Activated CD4-positive, CD25-positive, alpha-beta regulatory T cell treated with anti-CD3 and anti-CD28 coated beads, Interleukin-2, amount 50 U/mL, for 72 hours (primary cell): ENCODE measurements at regions not wholly inside any gene's neighbourhood (a gene's known extent, or its start where the extent isn't known, plus 50 kb on each side); places are given as distances from the start of the nearest gene placed in this dataset.

Experiments used
- DNase-seq: peaks from one replicate; pipeline ENCODE4 v3.0.0; 2021

- DNase-seq: no peak
Observed at GRCh38 chr19:31903979-31904378, 441.4 kb upstream of the ZNF507 start.

- DNase-seq: no peak
Observed at GRCh38 chr19:31906111-31906871, 439.1 kb upstream of the ZNF507 start.

GRCh38 chr19:31907661-31908060 lies 437.7 kb upstream of the ZNF507 start:
- DNase-seq: no peak

GRCh38 chr19:31908080-31908479 lies 437.3 kb upstream of the ZNF507 start:
- no peak for DNase-seq

- no peak for DNase-seq
Observed at GRCh38 chr19:31908496-31909225, 436.7 kb upstream of the ZNF507 start.

- DNase-seq: no peak
Observed at GRCh38 chr19:31910224-31910623, 435.2 kb upstream of the ZNF507 start.

GRCh38 chr19:31911577-31911976 lies 433.8 kb upstream of the ZNF507 start:
- DNase-seq: no peak

GRCh38 chr19:31913103-31913661 lies 432.2 kb upstream of the ZNF507 start:
- no peak for DNase-seq

GRCh38 chr19:31930401-31930800 lies 415.0 kb upstream of the ZNF507 start:
- DNase-seq: no peak

GRCh38 chr19:31937983-31938382 lies 407.4 kb upstream of the ZNF507 start:
- no peak for DNase-seq

GRCh38 chr19:31938675-31939074 lies 406.7 kb upstream of the ZNF507 start:
- no peak for DNase-seq

GRCh38 chr19:31940396-31940795 lies 405.0 kb upstream of the ZNF507 start:
- DNase-seq: no peak

GRCh38 chr19:31943191-31943661 lies 402.2 kb upstream of the ZNF507 start:
- DNase-seq: no peak

GRCh38 chr19:31943778-31944177 lies 401.6 kb upstream of the ZNF507 start:
- DNase-seq: no peak

- DNase-seq: no peak
Observed at GRCh38 chr19:31944326-31944725, 401.1 kb upstream of the ZNF507 start.

GRCh38 chr19:31946491-31946890 lies 398.9 kb upstream of the ZNF507 start:
- DNase-seq: no peak

- DNase-seq: no peak
Observed at GRCh38 chr19:31947436-31948115, 397.8 kb upstream of the ZNF507 start.

- no peak for DNase-seq
Observed at GRCh38 chr19:31952693-31953092, 392.7 kb upstream of the ZNF507 start.

- no peak for DNase-seq
Observed at GRCh38 chr19:31955061-31955460, 390.3 kb upstream of the ZNF507 start.

GRCh38 chr19:31955884-31956283 lies 389.5 kb upstream of the ZNF507 start:
- no peak for DNase-seq

- DNase-seq: no peak
Observed at GRCh38 chr19:31956771-31957392, 388.5 kb upstream of the ZNF507 start.

- DNase-seq: no peak
Observed at GRCh38 chr19:31957711-31958110, 387.7 kb upstream of the ZNF507 start.

GRCh38 chr19:31959527-31960018 lies 385.8 kb upstream of the ZNF507 start:
- DNase-seq: no peak
